ENCODE measurements at regions not wholly inside any gene's neighbourhood (a gene's known extent, or its start where the extent isn't known, plus 50 kb on each side); places are given as distances from the start of the nearest gene placed in this dataset.

GRCh38 chr1:86233403-86233802 lies 76.8 kb upstream of the COL24A1 start:
- Histone ChIP-seq H3K27me3 (no peaks in the 10 kb centered on the region), H3K4me1 (peaks cover 0 to 12% (median 0%) of the 10 kb centered on the region in 3 donors), H3K36me3 (no peaks in the 10 kb centered on the region), H3K9me3 (peaks cover 0 to 6% (median 0%) of the 10 kb centered on the region in 3 donors), H3K4me3 (no peak overlapping the region), H3K27ac (no peak overlapping the region)
- TF ChIP-seq CTCF (IDR thresholded peaks at IDR 0.05) = no peak
- no peak for ATAC-seq
- 100% methylated on average over 1 of the region's 1 CpG; no CpG with 5 or more reads in 1 of the 2 donors for WGBS, 2 donors (ENCODE audit: low coverage in 1 of 2)

GRCh38 chr1:86231076-86231475 lies 74.5 kb upstream of the COL24A1 start:
- Histone ChIP-seq H3K27ac (no peak overlapping the region), H3K4me3 (no peak overlapping the region), H3K27me3 (no peaks in the 10 kb centered on the region), H3K9me3 (peaks cover 0 to 6% (median 0%) of the 10 kb centered on the region in 3 donors), H3K4me1 (no peaks in the 10 kb centered on the region), H3K36me3 (no peaks in the 10 kb centered on the region)
- no peak for ATAC-seq
- 92 to 94% methylated on average over 1 of the region's 1 CpG for WGBS, 2 donors (ENCODE audit: low coverage in 1 of 2)
- TF ChIP-seq POLR2AphosphoS5 (IDR thresholded peaks at IDR 0.05) = no peak
- no peak for TF ChIP-seq CTCF (IDR thresholded peaks at IDR 0.05)
- no peak for TF ChIP-seq POLR2A (IDR thresholded peaks at IDR 0.05)
- TF ChIP-seq EP300 (IDR thresholded peaks at IDR 0.05) = no peak

GRCh38 chr1:86229405-86229975 lies 72.9 kb upstream of the COL24A1 start:
- Histone ChIP-seq H3K27me3 (no peaks in the 10 kb centered on the region), H3K36me3 (no peaks in the 10 kb centered on the region), H3K27ac (no peak overlapping the region), H3K9me3 (no peaks in the 10 kb centered on the region), H3K4me3 (no peak overlapping the region), H3K4me1 (no peaks in the 10 kb centered on the region)
- WGBS, 2 donors (ENCODE audit: low coverage in 1 of 2) = 61 to 96% methylated on average over 2 of the region's 2 CpGs
- no peak for ATAC-seq
- no peak for TF ChIP-seq CTCF (IDR thresholded peaks at IDR 0.05)
- no peak for TF ChIP-seq POLR2AphosphoS5 (IDR thresholded peaks at IDR 0.05)
- TF ChIP-seq POLR2A (IDR thresholded peaks at IDR 0.05) = no peak
- TF ChIP-seq EP300 (IDR thresholded peaks at IDR 0.05) = no peak

- 79 to 82% methylated on average over 1 of the region's 1 CpG for WGBS, 2 donors (ENCODE audit: low coverage in 1 of 2)
- ATAC-seq = no peak
- no peaks in the 10 kb centered on the region for H3K4me1 ChIP-seq
- no peak for TF ChIP-seq POLR2AphosphoS5 (IDR thresholded peaks at IDR 0.05)
- TF ChIP-seq CTCF (IDR thresholded peaks at IDR 0.05) = no peak
- TF ChIP-seq EP300 (IDR thresholded peaks at IDR 0.05) = no peak
- no peak for TF ChIP-seq POLR2A (IDR thresholded peaks at IDR 0.05)
- no peaks in the 10 kb centered on the region for H3K27me3 ChIP-seq
- no peaks in the 10 kb centered on the region for H3K36me3 ChIP-seq
- no peak overlapping the region for H3K27ac ChIP-seq
- no peak overlapping the region for H3K4me3 ChIP-seq
- H3K9me3 ChIP-seq = no peaks in the 10 kb centered on the region
These were observed 72.0 kb upstream of the COL24A1 start for GRCh38 chr1:86228546-86228945.

- Histone ChIP-seq H3K9me3 (no peaks in the 10 kb centered on the region), H3K4me3 (no peak overlapping the region), H3K27ac (no peak overlapping the region), H3K27me3 (no peaks in the 10 kb centered on the region), H3K4me1 (no peaks in the 10 kb centered on the region), H3K36me3 (no peaks in the 10 kb centered on the region)
- WGBS, 2 donors (ENCODE audit: low coverage in 1 of 2) = 40 to 57% methylated on average over 1 of the region's 1 CpG
- ATAC-seq = no peak
- TF ChIP-seq CTCF (IDR thresholded peaks at IDR 0.05) (no peak), EP300 (IDR thresholded peaks at IDR 0.05) (no peak), POLR2AphosphoS5 (IDR thresholded peaks at IDR 0.05) (no peak), POLR2A (IDR thresholded peaks at IDR 0.05) (no peak)
These were observed 70.5 kb upstream of the COL24A1 start for GRCh38 chr1:86227026-86227425.
